HCT116 (cell line): ENCODE measurements at regions not wholly inside any gene's neighbourhood (a gene's known extent, or its start where the extent isn't known, plus 50 kb on each side); places are given as distances from the start of the nearest gene placed in this dataset.

Source experiments
- ATAC-seq: fragments of 200-7000 bp; cut with Tn5 transposase; 2 replicates; pipeline ENCODE4 v1.9.1; 2020; ENCODE audit warnings: mild to moderate bottlenecking, moderate library complexity
- BruUV-seq: library from RNA; stranded (reverse); fragments of 400-500 nt; replicated peaks from 2 replicates; lab custom pipeline; 2021; lab: Mats Ljungman, UMichigan
- CTCF ChIA-PET: fragments of 300-600 bp; sonication (Branson Sonifier 250); formaldehyde crosslinking; loops from one replicate; lab custom pipeline; 2021; ENCODE audit warnings: antibody characterized with exemption; lab: Charles Lee
- POLR2A ChIA-PET: fragments of 300-600, 350-600 bp; sonication (Branson Sonifier 250); formaldehyde crosslinking; loops from one replicate; lab custom pipeline; 2021; ENCODE audit warnings: antibody characterized with exemption; lab: Charles Lee
- RAD21 ChIA-PET, 2 experiments: fragments of 300-600 bp; sonication (Branson Sonifier 250); formaldehyde crosslinking; loops; one replicate each; lab custom pipeline; 2023; ENCODE audit warnings: low total read pairs in 2 of 2; ENCODE audit not compliant: uncharacterized antibody in 2 of 2, unreplicated experiment in 2 of 2, low non-redundant PET in 1 of 2; lab: Charles Lee
- DNase-seq: peaks from one replicate; pipeline ENCODE4 v3.0.0-alpha.2; 2010; ENCODE audit warnings: low read depth, low spot score
- H2AFZ ChIP-seq: fragments of 200-600 bp; shearing (Covaris generic), sonication (generic); 2 replicates; pipeline ENCODE4 v1.6.1; 2017; ENCODE audit warnings: low read depth, mixed run types, mixed read lengths, antibody characterized with exemption, low read length; ENCODE audit not compliant: poor library complexity, severe bottlenecking
- H3K27ac ChIP-seq: 2 replicates; pipeline ENCODE4 v1.5.1; 2012; ENCODE audit warnings: low read depth, low read length
- H3K27me3 ChIP-seq: fragments of 200-600 bp; sonication (generic); 2 replicates; pipeline ENCODE4 v1.6.1; 2016; ENCODE audit warnings: mixed run types, low read length, mixed read lengths; ENCODE audit not compliant: insufficient read depth
- H3K36me3 ChIP-seq, 2 experiments: fragments of 200-500 bp in 1 of 2; fragments of 200-600 bp in 1 of 2; sonication (Bioruptor generic) in 1 of 2; sonication (generic) in 1 of 2; 2 replicates each; pipeline versions ENCODE4 v1.5.1 to v1.6.1; 2014 to 2016; ENCODE audit warnings: low read length in 2 of 2, inconsistent platforms in 1 of 2, mixed read lengths in 1 of 2, mixed run types in 1 of 2; ENCODE audit not compliant: insufficient read depth in 2 of 2, control insufficient read depth in 1 of 2
- H3K4me1 ChIP-seq, 2 experiments: fragments of 200-600 bp in 1 of 2; sonication (generic) in 1 of 2; 2 replicates each; pipeline versions ENCODE4 v1.5.1 to v1.6.1; 2012 to 2017; ENCODE audit warnings: low read length in 2 of 2, inconsistent platforms in 1 of 2, mild to moderate bottlenecking in 1 of 2, mixed read lengths in 1 of 2, mixed run types in 1 of 2, moderate library complexity in 1 of 2; ENCODE audit not compliant: insufficient read depth in 2 of 2, control insufficient read depth in 1 of 2
- H3K4me2 ChIP-seq: fragments of 200-600 bp; sonication (generic); 2 replicates; pipeline ENCODE4 v1.6.1; 2017; ENCODE audit warnings: mixed run types, low read length, mixed read lengths
- H3K4me3 ChIP-seq, 2 experiments: fragments of 200-600 bp in 1 of 2; sonication (generic) in 1 of 2; replicated peaks in 1 of 2; 2 replicates each; pipeline ENCODE4 v1.5.1; 2011 to 2016; ENCODE audit warnings: low read length in 2 of 2, control low read depth in 1 of 2, low read depth in 1 of 2, mild to moderate bottlenecking in 1 of 2, mixed read lengths in 1 of 2, mixed run types in 1 of 2
- H3K79me2 ChIP-seq: fragments of 200-600 bp; sonication (generic); 2 replicates; pipeline ENCODE4 v1.6.1; 2017; ENCODE audit warnings: mild to moderate bottlenecking, mixed run types, low read length, moderate library complexity, mixed read lengths; ENCODE audit not compliant: insufficient read depth
- H3K9ac ChIP-seq: fragments of 200-600 bp; sonication (generic); 2 replicates; pipeline ENCODE4 v1.6.1; 2016; ENCODE audit warnings: low read length, mixed read lengths
- H3K9me2 ChIP-seq: fragments of 200-600 bp; sonication (generic), shearing (Covaris generic); 2 replicates; pipeline ENCODE4 v1.6.1; 2017; ENCODE audit warnings: mixed run types, mild to moderate bottlenecking, moderate library complexity; ENCODE audit not compliant: insufficient read depth
- H3K9me3 ChIP-seq, 2 experiments: fragments of 200-500 bp in 1 of 2; fragments of 200-600 bp in 1 of 2; sonication (Bioruptor generic) in 1 of 2; sonication (generic) in 1 of 2; 2 replicates each; pipeline ENCODE4 v1.6.1; 2014 to 2017; ENCODE audit warnings: low read length in 2 of 2, mixed read lengths in 2 of 2, inconsistent platforms in 1 of 2, low read depth in 1 of 2, mild to moderate bottlenecking in 1 of 2, mixed run types in 1 of 2, moderate library complexity in 1 of 2; ENCODE audit not compliant: control insufficient read depth in 1 of 2, insufficient read depth in 1 of 2
- H4K20me1 ChIP-seq: fragments of 200-600 bp; sonication (generic), shearing (Covaris generic); 2 replicates; pipeline ENCODE4 v1.6.1; 2017; ENCODE audit warnings: mixed run types, mild to moderate bottlenecking, moderate library complexity; ENCODE audit not compliant: insufficient read depth
- EGR1 ChIP-seq: IDR thresholded peaks from 2 replicates; pipeline ENCODE4 v1.6.1; 2012; ENCODE audit warnings: low read depth
- EZH2phosphoT487 ChIP-seq: fragments of 200-600 bp; IDR thresholded peaks from 2 replicates; pipeline ENCODE4 v1.6.1; 2018; ENCODE audit warnings: antibody characterized with exemption, borderline replicate concordance
- POLR2A ChIP-seq: IDR thresholded peaks from 2 replicates; pipeline ENCODE4 v1.7.0; 2011; ENCODE audit warnings: borderline replicate concordance; ENCODE audit not compliant: insufficient read depth, insufficient read length; ENCODE audit errors: extremely low read depth
- POLR2AphosphoS5 ChIP-seq: IDR thresholded peaks from 2 replicates; pipeline ENCODE4 v1.6.1; 2011; ENCODE audit warnings: mild to moderate bottlenecking, low read depth, low read length, moderate library complexity
- RAD21 ChIP-seq: IDR thresholded peaks from 2 replicates; pipeline ENCODE4 v1.6.1; 2012; ENCODE audit warnings: low read depth, mild to moderate bottlenecking
- SP1 ChIP-seq: IDR thresholded peaks from 2 replicates; pipeline ENCODE4 v1.6.1; 2012; ENCODE audit warnings: low read depth
- SRF ChIP-seq: IDR thresholded peaks from 2 replicates; pipeline ENCODE4 v1.6.1; 2012; ENCODE audit warnings: low read depth
- YY1 ChIP-seq: IDR thresholded peaks from 2 replicates; pipeline ENCODE4 v1.6.1; 2011; ENCODE audit warnings: low read length, low read depth, moderate library complexity, mild to moderate bottlenecking; ENCODE audit not compliant: insufficient replicate concordance; ENCODE audit errors: extremely low read depth
- intact Hi-C: fragments of 100-400 bp; cut with micrococcal nuclease; formaldehyde crosslinking; loops from 2 replicates; pipeline ENCODE4 v1.10.0; 2022
- TF ChIP-seq, protein P1 (sequence below): IDR thresholded peaks from 2 replicates; pipeline ENCODE4 v1.6.1; 2012
- TF ChIP-seq, protein P2 (sequence below): IDR thresholded peaks from 2 replicates; pipeline ENCODE4 v1.6.1; 2012; ENCODE audit warnings: low read depth
- TF ChIP-seq, protein P3 (sequence below): IDR thresholded peaks from 2 replicates; pipeline ENCODE4 v1.6.1; 2011; ENCODE audit warnings: mild to moderate bottlenecking, low read length, moderate library complexity; ENCODE audit not compliant: insufficient replicate concordance; ENCODE audit errors: extremely low read depth
- TF ChIP-seq, protein P4 (sequence below): IDR thresholded peaks from 2 replicates; pipeline ENCODE4 v1.6.1; 2012

DNA sequence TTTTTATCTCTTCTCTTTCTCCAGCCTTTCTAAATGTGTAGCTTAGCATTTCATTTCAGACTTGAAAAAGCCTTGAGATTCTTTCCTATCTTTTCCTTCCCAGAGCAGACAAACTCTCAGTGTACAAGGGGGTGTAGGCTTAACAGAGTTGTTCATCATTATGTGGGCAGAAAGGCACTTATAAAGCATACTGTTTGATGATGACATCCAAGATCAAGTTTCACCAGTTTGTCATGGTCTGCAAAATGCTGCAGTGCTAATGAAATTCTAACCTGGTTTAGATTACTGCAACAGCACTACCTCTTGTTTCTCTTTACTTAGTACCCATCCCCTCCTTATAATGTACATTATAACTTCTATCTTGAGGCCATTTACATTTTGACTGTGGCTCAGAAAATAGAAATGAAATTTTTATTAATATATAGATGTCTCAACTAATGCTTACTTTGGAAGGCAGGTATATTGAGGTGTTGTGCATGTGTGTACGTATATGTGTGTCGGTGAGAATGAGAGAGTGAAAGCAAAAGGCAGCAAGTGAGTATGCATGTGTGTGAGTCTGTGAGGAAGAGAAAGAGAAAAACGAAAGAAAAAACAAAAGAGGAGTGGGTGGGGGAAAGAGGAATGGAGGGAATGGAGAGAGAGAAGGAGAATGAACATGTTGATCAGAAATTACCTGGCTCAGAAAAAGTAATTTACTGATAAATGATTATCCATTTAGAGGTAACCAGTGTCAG is 1043.6 kb downstream of the TUSC7 start:
- RAD21 ChIA-PET = no interaction called here
- POLR2A ChIA-PET = no interaction called here
- H3K36me3 ChIP-seq = no peaks in the 10 kb centered on the region
- no peaks in the 10 kb centered on the region; a peak in 1 of 4 replicates for H3K9me3 ChIP-seq
- CTCF ChIA-PET = no interaction called here
- no peak for DNase-seq
- H3K4me3 ChIP-seq = no peak overlapping the region
- ATAC-seq = no peak
- no peaks in the 10 kb centered on the region for H4K20me1 ChIP-seq
- no peaks in the 10 kb centered on the region for H3K4me1 ChIP-seq
- no peaks in the 10 kb centered on the region for H3K79me2 ChIP-seq
- H3K4me2 ChIP-seq = no peak overlapping the region
- TF ChIP-seq, protein P1, sequence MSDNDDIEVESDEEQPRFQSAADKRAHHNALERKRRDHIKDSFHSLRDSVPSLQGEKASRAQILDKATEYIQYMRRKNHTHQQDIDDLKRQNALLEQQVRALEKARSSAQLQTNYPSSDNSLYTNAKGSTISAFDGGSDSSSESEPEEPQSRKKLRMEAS = no peak
- TF ChIP-seq EGR1 (no peak), POLR2AphosphoS5 (no peak), SP1 (no peak), SRF (no peak), POLR2A (no peak), RAD21 (no peak), YY1 (no peak), EZH2phosphoT487 (no peak)
- TF ChIP-seq, protein P2, sequence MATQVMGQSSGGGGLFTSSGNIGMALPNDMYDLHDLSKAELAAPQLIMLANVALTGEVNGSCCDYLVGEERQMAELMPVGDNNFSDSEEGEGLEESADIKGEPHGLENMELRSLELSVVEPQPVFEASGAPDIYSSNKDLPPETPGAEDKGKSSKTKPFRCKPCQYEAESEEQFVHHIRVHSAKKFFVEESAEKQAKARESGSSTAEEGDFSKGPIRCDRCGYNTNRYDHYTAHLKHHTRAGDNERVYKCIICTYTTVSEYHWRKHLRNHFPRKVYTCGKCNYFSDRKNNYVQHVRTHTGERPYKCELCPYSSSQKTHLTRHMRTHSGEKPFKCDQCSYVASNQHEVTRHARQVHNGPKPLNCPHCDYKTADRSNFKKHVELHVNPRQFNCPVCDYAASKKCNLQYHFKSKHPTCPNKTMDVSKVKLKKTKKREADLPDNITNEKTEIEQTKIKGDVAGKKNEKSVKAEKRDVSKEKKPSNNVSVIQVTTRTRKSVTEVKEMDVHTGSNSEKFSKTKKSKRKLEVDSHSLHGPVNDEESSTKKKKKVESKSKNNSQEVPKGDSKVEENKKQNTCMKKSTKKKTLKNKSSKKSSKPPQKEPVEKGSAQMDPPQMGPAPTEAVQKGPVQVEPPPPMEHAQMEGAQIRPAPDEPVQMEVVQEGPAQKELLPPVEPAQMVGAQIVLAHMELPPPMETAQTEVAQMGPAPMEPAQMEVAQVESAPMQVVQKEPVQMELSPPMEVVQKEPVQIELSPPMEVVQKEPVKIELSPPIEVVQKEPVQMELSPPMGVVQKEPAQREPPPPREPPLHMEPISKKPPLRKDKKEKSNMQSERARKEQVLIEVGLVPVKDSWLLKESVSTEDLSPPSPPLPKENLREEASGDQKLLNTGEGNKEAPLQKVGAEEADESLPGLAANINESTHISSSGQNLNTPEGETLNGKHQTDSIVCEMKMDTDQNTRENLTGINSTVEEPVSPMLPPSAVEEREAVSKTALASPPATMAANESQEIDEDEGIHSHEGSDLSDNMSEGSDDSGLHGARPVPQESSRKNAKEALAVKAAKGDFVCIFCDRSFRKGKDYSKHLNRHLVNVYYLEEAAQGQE = no peak
- TF ChIP-seq, protein P3, sequence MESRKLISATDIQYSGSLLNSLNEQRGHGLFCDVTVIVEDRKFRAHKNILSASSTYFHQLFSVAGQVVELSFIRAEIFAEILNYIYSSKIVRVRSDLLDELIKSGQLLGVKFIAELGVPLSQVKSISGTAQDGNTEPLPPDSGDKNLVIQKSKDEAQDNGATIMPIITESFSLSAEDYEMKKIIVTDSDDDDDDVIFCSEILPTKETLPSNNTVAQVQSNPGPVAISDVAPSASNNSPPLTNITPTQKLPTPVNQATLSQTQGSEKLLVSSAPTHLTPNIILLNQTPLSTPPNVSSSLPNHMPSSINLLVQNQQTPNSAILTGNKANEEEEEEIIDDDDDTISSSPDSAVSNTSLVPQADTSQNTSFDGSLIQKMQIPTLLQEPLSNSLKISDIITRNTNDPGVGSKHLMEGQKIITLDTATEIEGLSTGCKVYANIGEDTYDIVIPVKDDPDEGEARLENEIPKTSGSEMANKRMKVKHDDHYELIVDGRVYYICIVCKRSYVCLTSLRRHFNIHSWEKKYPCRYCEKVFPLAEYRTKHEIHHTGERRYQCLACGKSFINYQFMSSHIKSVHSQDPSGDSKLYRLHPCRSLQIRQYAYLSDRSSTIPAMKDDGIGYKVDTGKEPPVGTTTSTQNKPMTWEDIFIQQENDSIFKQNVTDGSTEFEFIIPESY = no peak
- TF ChIP-seq, protein P4, sequence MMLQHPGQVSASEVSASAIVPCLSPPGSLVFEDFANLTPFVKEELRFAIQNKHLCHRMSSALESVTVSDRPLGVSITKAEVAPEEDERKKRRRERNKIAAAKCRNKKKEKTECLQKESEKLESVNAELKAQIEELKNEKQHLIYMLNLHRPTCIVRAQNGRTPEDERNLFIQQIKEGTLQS = no peak
- BruUV-seq = no TSS peak
- no peak overlapping the region for H3K27ac ChIP-seq
- no peaks in the 10 kb centered on the region for H3K9me2 ChIP-seq
- H3K27me3 ChIP-seq = no peaks in the 10 kb centered on the region
- no peak overlapping the region for H2AFZ ChIP-seq
- H3K9ac ChIP-seq = no peak overlapping the region
- intact Hi-C loops = no loop called here
